Psoas muscle (tissue), 7 donors: ENCODE measurements at regions not wholly inside any gene's neighbourhood (a gene's known extent, or its start where the extent isn't known, plus 50 kb on each side); places are given as distances from the start of the nearest gene placed in this dataset.

Experiments used
- ATAC-seq, 4 donors: fragments of 200-7000 bp; cut with Tn5 transposase; one replicate each; pipeline ENCODE4 v1.9.1; 2020; ENCODE audit warnings: moderate library complexity in 3 of 4, mild to moderate bottlenecking in 2 of 4
- DNase-seq, 2 donors: peaks; one replicate each; pipeline ENCODE4 v3.0.0-alpha.2; 2020
- H3K27ac ChIP-seq: fragments of 200-600 bp; one replicate; pipeline ENCODE4 v1.8.0; 2022
- H3K27me3 ChIP-seq, 3 donors: fragments of 200-600 bp in 1 of 3; one replicate each; pipeline versions ENCODE4 v1.6.1 to v1.8.0; 2013 to 2022; ENCODE audit warnings: low read length in 2 of 3, mild to moderate bottlenecking in 2 of 3, moderate library complexity in 1 of 3; ENCODE audit not compliant: insufficient read depth in 3 of 3
- H3K36me3 ChIP-seq, 2 donors: fragments of 200-600 bp in 1 of 2; one replicate each; pipeline versions ENCODE4 v1.6.1 to v1.8.0; 2013 to 2022; ENCODE audit warnings: low read depth in 1 of 2, mild to moderate bottlenecking in 1 of 2, moderate library complexity in 1 of 2; ENCODE audit not compliant: insufficient read depth in 1 of 2
- H3K4me1 ChIP-seq: fragments of 200-600 bp; one replicate; pipeline ENCODE4 v1.8.0; 2022
- H3K4me3 ChIP-seq: fragments of 200-600 bp; one replicate; pipeline ENCODE4 v1.8.0; 2022; ENCODE audit warnings: mild to moderate bottlenecking
- H3K9me3 ChIP-seq: fragments of 200-600 bp; one replicate; pipeline ENCODE4 v1.8.0; 2022
- WGBS, 3 donors: extraction: QIAGEN DNeasy Blood & Tissue Kit; methylation state at CpG; one replicate each; pipeline versions ENCODE4 v1.1.6 to v1.1.7; 2013; 5-methylcytosine and 5-hydroxymethylcytosine counted together
- intact Hi-C, 2 donors: fragments of 100-400 bp; cut with DNase I; formaldehyde crosslinking; loops; one replicate each; pipeline versions ENCODE4 v1.11.0 to v1.14.2; 2022
- TF ChIP-seq, protein P1 (sequence below): fragments of 200-600 bp; IDR thresholded peaks from one replicate; pipeline ENCODE4 v1.8.0; 2022; ENCODE audit warnings: antibody characterized with exemption
- donor health status: healthy with polysubstance abuse.
- donor health status: DM: no; HTN: no; CAD: no; lungs with moderate emphysema.
- donor health status: Bipolar disorder and iron deficiency.
- donor health status: healthy.
- donor health status: DM: yes; HTN: yes; CAD: no.
- donor health status: DM: no; HTN: no; CAD: no.
- donor health status: DM: yes; HTN: yes; CAD: no.

DNA sequence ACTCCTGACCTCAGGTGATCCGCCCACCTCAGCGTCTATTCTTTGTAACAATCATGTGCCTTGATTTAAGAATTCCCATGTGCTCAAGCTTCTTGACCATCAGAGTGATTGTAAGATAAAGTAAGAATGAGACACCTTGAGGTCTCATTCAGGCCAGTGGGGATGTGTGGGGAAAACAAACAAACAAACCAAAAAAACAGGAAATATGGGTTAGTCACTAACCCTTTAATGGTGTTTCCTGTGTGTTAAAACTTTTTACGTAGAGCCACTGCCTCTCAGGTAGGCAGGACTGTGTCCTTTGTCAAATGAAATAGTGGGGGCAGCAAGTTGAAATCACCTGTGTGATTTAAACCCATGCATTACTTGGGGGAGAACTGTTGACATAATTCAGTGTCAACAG lies 91.5 kb upstream of the DHRSX start:
- WGBS, 3 donors = 64 to 81% (median 78%) methylated on average over 3 of the region's 3 CpGs
- H3K27ac ChIP-seq = no peak overlapping the region
- H3K4me3 ChIP-seq = no peak overlapping the region
- no peaks in the 10 kb centered on the region for H3K9me3 ChIP-seq
- H3K27me3 ChIP-seq = peaks cover 0 to 6% (median 0%) of the 10 kb centered on the region in 3 donors
- H3K4me1 ChIP-seq = no peaks in the 10 kb centered on the region
- TF ChIP-seq, protein P1, sequence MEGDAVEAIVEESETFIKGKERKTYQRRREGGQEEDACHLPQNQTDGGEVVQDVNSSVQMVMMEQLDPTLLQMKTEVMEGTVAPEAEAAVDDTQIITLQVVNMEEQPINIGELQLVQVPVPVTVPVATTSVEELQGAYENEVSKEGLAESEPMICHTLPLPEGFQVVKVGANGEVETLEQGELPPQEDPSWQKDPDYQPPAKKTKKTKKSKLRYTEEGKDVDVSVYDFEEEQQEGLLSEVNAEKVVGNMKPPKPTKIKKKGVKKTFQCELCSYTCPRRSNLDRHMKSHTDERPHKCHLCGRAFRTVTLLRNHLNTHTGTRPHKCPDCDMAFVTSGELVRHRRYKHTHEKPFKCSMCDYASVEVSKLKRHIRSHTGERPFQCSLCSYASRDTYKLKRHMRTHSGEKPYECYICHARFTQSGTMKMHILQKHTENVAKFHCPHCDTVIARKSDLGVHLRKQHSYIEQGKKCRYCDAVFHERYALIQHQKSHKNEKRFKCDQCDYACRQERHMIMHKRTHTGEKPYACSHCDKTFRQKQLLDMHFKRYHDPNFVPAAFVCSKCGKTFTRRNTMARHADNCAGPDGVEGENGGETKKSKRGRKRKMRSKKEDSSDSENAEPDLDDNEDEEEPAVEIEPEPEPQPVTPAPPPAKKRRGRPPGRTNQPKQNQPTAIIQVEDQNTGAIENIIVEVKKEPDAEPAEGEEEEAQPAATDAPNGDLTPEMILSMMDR = no peak
- intact Hi-C loops = loop anchor here (5.0 kb wide), 2 partner anchors 305 to 945 kb away; no protein-coding TSS in a partner anchor
- ATAC-seq = no peak
- H3K36me3 ChIP-seq = no peaks in the 10 kb centered on the region
- DNase-seq = no peak

DNA sequence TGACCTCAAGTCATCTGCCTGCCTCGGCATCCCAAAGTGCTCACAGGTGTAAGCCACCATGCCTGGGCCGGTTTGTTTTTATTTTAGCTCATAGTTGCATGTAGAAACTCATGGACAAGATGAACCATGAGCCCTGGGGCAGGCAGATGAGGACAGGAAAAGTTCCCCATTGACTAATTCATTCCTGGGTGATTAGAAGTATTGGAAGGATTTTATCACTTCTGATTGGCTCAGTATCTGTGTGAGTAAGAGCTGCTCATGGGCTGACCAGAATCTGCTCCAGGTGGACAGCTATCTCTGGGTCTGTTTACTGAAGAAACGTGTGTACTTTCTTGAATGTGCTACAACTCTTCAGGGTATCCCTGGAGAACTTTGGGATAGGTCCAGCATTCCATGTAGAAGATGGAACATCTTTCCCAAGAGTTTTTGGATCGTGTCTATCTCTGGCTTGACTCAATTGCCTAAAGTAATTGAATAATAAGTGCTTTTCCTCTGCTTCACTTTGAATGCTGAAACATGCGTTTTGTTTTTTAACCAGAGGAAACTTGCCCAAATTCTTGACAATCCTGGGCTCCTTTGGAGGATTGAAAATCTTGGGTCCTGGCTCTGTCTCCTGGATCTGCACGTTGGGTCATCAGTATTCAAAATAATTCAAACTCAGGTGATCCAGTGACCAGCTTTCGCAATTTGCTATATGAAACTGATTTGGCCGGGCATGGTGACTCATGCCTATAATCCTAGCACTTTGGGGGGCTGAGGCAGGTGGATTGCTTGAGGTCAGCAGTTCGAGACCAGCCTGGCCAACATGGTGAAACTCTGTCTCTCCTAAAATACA lies 88.6 kb upstream of the DHRSX start:
- Histone ChIP-seq H3K9me3 (no peaks in the 10 kb centered on the region), H3K27ac (no peak overlapping the region), H3K4me3 (no peak overlapping the region), H3K36me3 (no peaks in the 10 kb centered on the region), H3K27me3 (peaks cover 0 to 18% (median 4%) of the 10 kb centered on the region in 3 donors), H3K4me1 (no peaks in the 10 kb centered on the region)
- DNase-seq = no peak
- TF ChIP-seq, protein P1 = no peak
- 54 to 70% (median 56%) methylated on average over 9 of the region's 9 CpGs for WGBS, 3 donors
- ATAC-seq = peak in 1 of 4 donors; percentile 36
- intact Hi-C loops = loop anchor here (5.0 kb wide), 2 partner anchors 302 to 942 kb away; no protein-coding TSS in a partner anchor

DNA sequence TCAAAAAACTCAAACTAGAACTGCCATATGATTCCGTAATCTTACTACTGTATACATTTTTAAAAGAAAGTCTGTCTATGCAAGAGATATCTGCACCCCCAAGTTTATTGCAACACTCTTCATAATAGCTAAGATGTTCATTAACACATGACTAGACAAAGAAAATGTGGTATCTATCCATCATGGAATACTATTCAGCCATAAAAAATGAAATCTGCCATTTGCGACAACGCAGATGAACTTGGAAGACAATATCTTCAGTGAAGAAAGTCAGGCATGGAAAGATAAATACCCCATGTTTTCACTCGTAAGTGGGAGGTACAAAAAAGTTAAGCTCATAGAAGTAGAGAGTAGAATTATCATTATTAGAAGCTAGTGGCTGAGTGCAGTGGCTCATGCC lies 87.3 kb upstream of the DHRSX start:
- no peaks in the 10 kb centered on the region for H3K4me1 ChIP-seq
- intact Hi-C loops = no loop called here

DNA sequence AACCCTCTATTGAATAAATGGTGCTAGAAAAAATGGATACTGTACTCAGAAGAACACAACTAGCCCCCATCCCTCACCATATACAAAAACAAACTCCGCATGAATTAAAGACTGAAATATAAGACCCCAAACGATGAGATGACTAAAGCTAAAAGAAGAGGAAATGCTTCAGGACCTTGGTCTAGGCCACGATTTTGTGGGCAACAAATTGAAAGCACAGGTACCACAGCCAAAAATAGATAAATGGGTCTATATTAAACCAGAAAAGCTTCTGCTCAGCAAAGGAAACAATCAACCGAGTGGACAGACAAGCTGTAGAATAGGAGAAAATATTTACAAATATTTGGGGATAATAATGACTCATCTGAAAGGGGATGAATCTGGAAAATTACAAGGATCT lies 86.4 kb upstream of the DHRSX start:
- Histone ChIP-seq H3K27ac (no peak overlapping the region), H3K36me3 (no peaks in the 10 kb centered on the region), H3K4me1 (no peaks in the 10 kb centered on the region), H3K4me3 (no peak overlapping the region), H3K27me3 (peaks cover 0 to 36% (median 6%) of the 10 kb centered on the region in 3 donors), H3K9me3 (no peaks in the 10 kb centered on the region)
- ATAC-seq (no peak), DNase-seq (no peak)
- TF ChIP-seq, protein P1 = no peak
- intact Hi-C loops = no loop called here
- 75 to 80% (median 76%) methylated on average over 4 of the region's 4 CpGs for WGBS, 3 donors

More for the DNA sequence above, 87.3 kb upstream of the DHRSX start:
- no peaks in the 10 kb centered on the region for H3K9me3 ChIP-seq
- H3K27ac ChIP-seq = no peak overlapping the region
- no peak for ATAC-seq
- TF ChIP-seq, protein P1 = no peak
- 89 to 96% (median 93%) methylated on average over 4 of the region's 4 CpGs for WGBS, 3 donors
- DNase-seq = no peak
- H3K27me3 ChIP-seq = peaks cover 0 to 30% (median 4%) of the 10 kb centered on the region in 3 donors
- no peaks in the 10 kb centered on the region for H3K36me3 ChIP-seq
- no peak overlapping the region for H3K4me3 ChIP-seq

DNA sequence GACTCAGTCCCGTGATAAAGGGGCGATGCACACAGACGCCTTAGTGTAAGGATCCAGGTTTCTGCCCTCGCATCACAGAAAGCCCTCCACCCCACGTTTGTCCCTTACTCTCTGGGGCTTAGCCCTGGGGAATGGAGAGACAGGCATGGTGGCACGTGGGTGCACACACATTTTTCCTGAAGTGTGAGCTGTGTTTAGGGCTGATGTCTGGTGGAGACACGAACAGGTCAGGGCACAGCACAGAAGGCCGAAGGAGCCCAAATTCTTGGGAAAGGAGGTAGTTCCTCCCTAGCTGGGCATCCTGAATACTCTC lies 84.3 kb upstream of the DHRSX start:
- no peak overlapping the region for H3K27ac ChIP-seq
- no peak for ATAC-seq
- no peaks in the 10 kb centered on the region for H3K9me3 ChIP-seq
- H3K27me3 ChIP-seq = peaks cover 0 to 53% (median 6%) of the 10 kb centered on the region in 3 donors
- no peak for DNase-seq
- H3K36me3 ChIP-seq = no peaks in the 10 kb centered on the region
- intact Hi-C loops = no loop called here
- TF ChIP-seq, protein P1 = no peak
- H3K4me1 ChIP-seq = no peaks in the 10 kb centered on the region
- 28 to 36% (median 31%) methylated on average over 8 of the region's 8 CpGs for WGBS, 3 donors
- H3K4me3 ChIP-seq = no peak overlapping the region
